Stimulated activated CD4-positive, alpha-beta T cell treated with anti-CD3 and anti-CD28 coated beads, Interleukin-2, amount 100 ng/mL, for 4 hours (primary cell): ENCODE measurements at regions not wholly inside any gene's neighbourhood (a gene's known extent, or its start where the extent isn't known, plus 50 kb on each side); places are given as distances from the start of the nearest gene placed in this dataset.

Source experiments
- DNase-seq: peaks from one replicate; pipeline ENCODE4 v3.0.0-alpha.2; 2020; ENCODE audit warnings: low read depth

GRCh38 chr2:81327911-81328310, 1023.4 kb upstream of the LRRTM1 start:
- no peak for DNase-seq

GRCh38 chr2:81324046-81324445, 1019.5 kb upstream of the LRRTM1 start:
- no peak for DNase-seq

GRCh38 chr2:81304154-81304830, 999.7 kb upstream of the LRRTM1 start:
- DNase-seq = no peak

- DNase-seq = no peak
Measured at GRCh38 chr2:81303321-81303720, 998.8 kb upstream of the LRRTM1 start.

- DNase-seq = no peak
Measured at GRCh38 chr2:81299841-81300240, 995.3 kb upstream of the LRRTM1 start.

GRCh38 chr2:81290846-81291245, 986.3 kb upstream of the LRRTM1 start:
- DNase-seq = no peak

GRCh38 chr2:81283081-81283480, 978.5 kb upstream of the LRRTM1 start:
- DNase-seq = no peak

- no peak for DNase-seq
Measured at GRCh38 chr2:81282151-81282769, 977.7 kb upstream of the LRRTM1 start.

GRCh38 chr2:81276595-81276994, 972.0 kb upstream of the LRRTM1 start:
- no peak for DNase-seq

- no peak for DNase-seq
Measured at GRCh38 chr2:81266106-81266505, 961.6 kb upstream of the LRRTM1 start.

- no peak for DNase-seq
Measured at GRCh38 chr2:81263989-81264388, 959.4 kb upstream of the LRRTM1 start.

GRCh38 chr2:81260320-81260719, 955.8 kb upstream of the LRRTM1 start:
- DNase-seq = no peak

- no peak for DNase-seq
Measured at GRCh38 chr2:81250270-81250669, 945.7 kb upstream of the LRRTM1 start.

GRCh38 chr2:81249152-81249551, 944.6 kb upstream of the LRRTM1 start:
- no peak for DNase-seq

- no peak for DNase-seq
Measured at GRCh38 chr2:81247648-81248047, 943.1 kb upstream of the LRRTM1 start.

GRCh38 chr2:81242501-81242900, 937.9 kb upstream of the LRRTM1 start:
- no peak for DNase-seq

- no peak for DNase-seq
Measured at GRCh38 chr2:81238462-81238861, 933.9 kb upstream of the LRRTM1 start.

GRCh38 chr2:81235601-81236000, 931.0 kb upstream of the LRRTM1 start:
- DNase-seq = no peak

- DNase-seq = no peak
Measured at GRCh38 chr2:81234711-81235110, 930.2 kb upstream of the LRRTM1 start.

GRCh38 chr2:81225756-81226155, 921.2 kb upstream of the LRRTM1 start:
- no peak for DNase-seq

GRCh38 chr2:81213598-81213997, 909.0 kb upstream of the LRRTM1 start:
- no peak for DNase-seq

GRCh38 chr2:81206216-81206615, 901.7 kb upstream of the LRRTM1 start:
- no peak for DNase-seq

GRCh38 chr2:81196933-81197628, 892.5 kb upstream of the LRRTM1 start:
- no peak for DNase-seq
